Gastroesophageal sphincter (tissue), 4 donors: ENCODE measurements at regions not wholly inside any gene's neighbourhood (a gene's known extent, or its start where the extent isn't known, plus 50 kb on each side); places are given as distances from the start of the nearest gene placed in this dataset.
A peak's percentile ranks its signal among the peaks of the same experiment; 100 is the strongest.

Experiments
- ATAC-seq: fragments of 150-250 bp; one replicate; pipeline ENCODE4 v1.9.1; 2016; ENCODE audit warnings: mild to moderate bottlenecking, moderate library complexity
- H3K27ac ChIP-seq, 4 donors: fragments of 200-600 bp; sonication (generic) in 3 of 4; 1 replicate in 3 of 4; 2 replicates in 1 of 4; pipeline ENCODE4 v1.5.1; 2016 to 2019
- H3K27me3 ChIP-seq: fragments of 200-600 bp; sonication (generic); one replicate; pipeline ENCODE4 v1.5.1; 2019
- H3K36me3 ChIP-seq, 2 donors: fragments of 200-600 bp; sonication (generic); one replicate each; pipeline ENCODE4 v1.5.1; 2019; ENCODE audit warnings: control low read depth in 1 of 2
- H3K4me1 ChIP-seq, 3 donors: fragments of 200-600 bp; sonication (generic); 1 replicate in 2 of 3; 2 replicates in 1 of 3; pipeline ENCODE4 v1.5.1; 2016 to 2019; ENCODE audit warnings: control low read depth in 2 of 3
- H3K4me3 ChIP-seq, 2 donors: fragments of 200-600 bp; sonication (generic); one replicate each; pipeline ENCODE4 v1.5.1; 2019; ENCODE audit warnings: mild to moderate bottlenecking in 1 of 2, moderate library complexity in 1 of 2
- H3K9me3 ChIP-seq, 3 donors: fragments of 200-600 bp; sonication (generic); one replicate each; pipeline ENCODE4 v1.5.1; 2017 to 2019; ENCODE audit warnings: control low read depth in 2 of 3
- CTCF ChIP-seq, 4 experiments: fragments of 200-600 bp in 2 of 4; fragments of 450-650 bp in 2 of 4; sonication (generic) in 1 of 4; IDR thresholded peaks; one replicate each; pipeline ENCODE4 v1.5.1; 2017 to 2019; ENCODE audit warnings: antibody characterized with exemption in 4 of 4, mild to moderate bottlenecking in 2 of 4, moderate library complexity in 2 of 4
- EP300 ChIP-seq: sonication (generic); formaldehyde crosslinking; IDR thresholded peaks from one replicate; pipeline ENCODE4 v1.6.1; 2017; ENCODE audit warnings: antibody characterized with exemption, mild to moderate bottlenecking
- POLR2A ChIP-seq, 2 donors: fragments of 450-650 bp; IDR thresholded peaks; one replicate each; pipeline ENCODE4 v1.6.1; 2017; ENCODE audit warnings: antibody characterized with exemption in 2 of 2, mild to moderate bottlenecking in 2 of 2, moderate library complexity in 1 of 2
- POLR2AphosphoS5 ChIP-seq: sonication (generic); formaldehyde crosslinking; IDR thresholded peaks from one replicate; pipeline ENCODE4 v1.6.1; 2017; ENCODE audit warnings: antibody characterized with exemption
- WGBS, 2 donors: methylation state at CpG; one replicate each; pipeline ENCODE4 v1.1.5; 2018; ENCODE audit warnings: low coverage in 1 of 2; 5-methylcytosine and 5-hydroxymethylcytosine counted together

- Histone ChIP-seq H3K36me3 (no peaks in the 10 kb centered on the region), H3K27ac (no peak overlapping the region), H3K4me3 (no peak overlapping the region), H3K9me3 (no peaks in the 10 kb centered on the region), H3K4me1 (peaks cover 0 to 4% (median 0%) of the 10 kb centered on the region in 3 donors), H3K27me3 (no peaks in the 10 kb centered on the region)
- 50 to 100% methylated on average over 1 to 2 of the region's 2 CpGs for WGBS, 2 donors
- TF ChIP-seq EP300 = no peak
- TF ChIP-seq CTCF (IDR thresholded peaks at IDR 0.05) = no peak
- no peak for TF ChIP-seq POLR2A (IDR thresholded peaks at IDR 0.05)
- no peak for TF ChIP-seq POLR2AphosphoS5
- ATAC-seq = no peak
Observed at GRCh38 chr5:82747986-82748385, 329.2 kb downstream of the TMEM167A start.

GRCh38 chr5:82745016-82745415, 332.2 kb downstream of the TMEM167A start:
- Histone ChIP-seq H3K4me1 (peaks cover 0 to 4% (median 0%) of the 10 kb centered on the region in 3 donors), H3K27ac (no peak overlapping the region), H3K9me3 (no peaks in the 10 kb centered on the region), H3K27me3 (no peaks in the 10 kb centered on the region), H3K4me3 (no peak overlapping the region), H3K36me3 (no peaks in the 10 kb centered on the region)
- no peak for ATAC-seq
- no peak for TF ChIP-seq CTCF (IDR thresholded peaks at IDR 0.05)
- no peak for TF ChIP-seq POLR2AphosphoS5
- TF ChIP-seq EP300 = no peak
- TF ChIP-seq POLR2A (IDR thresholded peaks at IDR 0.05) = no peak
- 94 to 100% methylated on average over 2 of the region's 2 CpGs for WGBS, 2 donors

GRCh38 chr5:82738681-82739269, 338.4 kb downstream of the TMEM167A start:
- Histone ChIP-seq H3K4me3 (no peak overlapping the region), H3K4me1 (no peaks in the 10 kb centered on the region), H3K27ac (no peak overlapping the region), H3K27me3 (no peaks in the 10 kb centered on the region), H3K36me3 (no peaks in the 10 kb centered on the region), H3K9me3 (no peaks in the 10 kb centered on the region)
- no peak for ATAC-seq
- TF ChIP-seq POLR2AphosphoS5 (no peak), EP300 (no peak), POLR2A (IDR thresholded peaks at IDR 0.05) (no peak), CTCF (IDR thresholded peaks at IDR 0.05) (no peak)
- 75 to 86% methylated on average over 4 to 6 of the region's 6 CpGs for WGBS, 2 donors

- Histone ChIP-seq H3K4me3 (no peak overlapping the region), H3K27me3 (no peaks in the 10 kb centered on the region), H3K36me3 (no peaks in the 10 kb centered on the region), H3K4me1 (no peaks in the 10 kb centered on the region), H3K27ac (no peak overlapping the region), H3K9me3 (no peaks in the 10 kb centered on the region)
- ATAC-seq = no peak
- no peak for TF ChIP-seq POLR2AphosphoS5
- TF ChIP-seq EP300 = no peak
- no peak for TF ChIP-seq CTCF (IDR thresholded peaks at IDR 0.05)
- TF ChIP-seq POLR2A (IDR thresholded peaks at IDR 0.05) = no peak
- WGBS, 2 donors = 53% methylated on average over 3 of the region's 3 CpGs
Observed at GRCh38 chr5:82735160-82735789, 341.9 kb downstream of the TMEM167A start.

- peak overlapping the region in 1 of 4 donors; percentile 19 for H3K27ac ChIP-seq
- WGBS, 2 donors = 49 to 52% methylated on average over 3 to 5 of the region's 5 CpGs
- peak; percentile 19 for ATAC-seq
Observed at GRCh38 chr5:82734347-82734746, 342.8 kb downstream of the TMEM167A start.

More at GRCh38 chr5:82734347-82734746, 342.8 kb downstream of the TMEM167A start:
- Histone ChIP-seq H3K4me1 (no peaks in the 10 kb centered on the region), H3K27me3 (no peaks in the 10 kb centered on the region), H3K4me3 (no peak overlapping the region), H3K9me3 (no peaks in the 10 kb centered on the region), H3K36me3 (no peaks in the 10 kb centered on the region)
- TF ChIP-seq CTCF (IDR thresholded peaks at IDR 0.05) (no peak), EP300 (no peak), POLR2A (IDR thresholded peaks at IDR 0.05) (no peak), POLR2AphosphoS5 (no peak)
